GM23338 (cell line): ENCODE measurements at regions not wholly inside any gene's neighbourhood (a gene's known extent, or its start where the extent isn't known, plus 50 kb on each side); places are given as distances from the start of the nearest gene placed in this dataset.

Experiments
- ATAC-seq: fragments of 200-7000 bp; cut with Tn5 transposase; 3 replicates; pipeline ENCODE4 v1.9.1; 2020
- DNase-seq: peaks from one replicate; pipeline ENCODE4 v3.0.0-alpha.2; 2015; ENCODE audit warnings: low spot score
- H2AFZ ChIP-seq: fragments of 200-600 bp; sonication (generic); 2 replicates; pipeline ENCODE4 v1.8.0; 2016; ENCODE audit warnings: antibody characterized with exemption, mild to moderate bottlenecking, moderate library complexity
- H3F3A ChIP-seq: fragments of 200-600 bp; sonication (generic); replicated peaks from 2 replicates; pipeline ENCODE4 v1.8.0; 2017; ENCODE audit warnings: antibody characterized with exemption, mixed run types, low read depth
- H3K27ac ChIP-seq: fragments of 200-600 bp; sonication (generic); 2 replicates; pipeline ENCODE4 v1.6.1; 2016; ENCODE audit warnings: low read depth
- H3K27me3 ChIP-seq: fragments of 200-600 bp; sonication (generic); 2 replicates; pipeline ENCODE4 v1.8.0; 2016; ENCODE audit warnings: mild to moderate bottlenecking, mixed run types, moderate library complexity; ENCODE audit not compliant: insufficient read depth
- H3K36me3 ChIP-seq: fragments of 200-600 bp; sonication (generic); 2 replicates; pipeline ENCODE4 v1.8.0; 2016; ENCODE audit warnings: mild to moderate bottlenecking; ENCODE audit not compliant: insufficient read depth
- H3K4me1 ChIP-seq: fragments of 200-600 bp; sonication (generic); 2 replicates; pipeline ENCODE4 v1.8.0; 2016; ENCODE audit warnings: mild to moderate bottlenecking, moderate library complexity; ENCODE audit not compliant: insufficient read depth
- H3K4me2 ChIP-seq: fragments of 200-600 bp; sonication (generic); 2 replicates; pipeline ENCODE4 v1.7.1; 2017; ENCODE audit warnings: mixed run types
- H3K4me3 ChIP-seq: fragments of 200-600 bp; sonication (generic); 2 replicates; pipeline ENCODE4 v1.6.1; 2016; ENCODE audit warnings: mixed run types
- H3K79me2 ChIP-seq: fragments of 200-600 bp; sonication (generic); replicated peaks from 2 replicates; pipeline ENCODE4 v1.8.0; 2017; ENCODE audit warnings: mild to moderate bottlenecking; ENCODE audit not compliant: insufficient read depth
- H3K9me2 ChIP-seq: fragments of 200-600 bp; sonication (generic); 2 replicates; pipeline ENCODE4 v1.8.0; 2017; ENCODE audit not compliant: insufficient read depth
- H4K20me1 ChIP-seq: fragments of 200-600 bp; sonication (generic); replicated peaks from 2 replicates; pipeline ENCODE4 v1.8.0; 2017; ENCODE audit warnings: mild to moderate bottlenecking; ENCODE audit not compliant: insufficient read depth
- H3K27ac Mint-ChIP-seq: 2 replicates; pipeline ENCODE4 v1.8.0; 2020; ENCODE audit warnings: inconsistent platforms, mild to moderate bottlenecking, moderate library complexity, mixed read lengths
- H3K27me3 Mint-ChIP-seq: 3 replicates; pipeline ENCODE4 v1.8.0; 2022; ENCODE audit warnings: low read depth, mild to moderate bottlenecking, moderate library complexity, mixed read lengths, inconsistent platforms; ENCODE audit not compliant: insufficient read depth, poor library complexity
- H3K36me3 Mint-ChIP-seq: 3 replicates; pipeline ENCODE4 v1.8.0; 2021; ENCODE audit warnings: low read depth, mild to moderate bottlenecking, inconsistent platforms, moderate library complexity, mixed read lengths
- H3K4me1 Mint-ChIP-seq: 3 replicates; pipeline ENCODE4 v1.8.0; 2020; ENCODE audit warnings: mild to moderate bottlenecking, inconsistent platforms, mixed read lengths
- H3K4me3 Mint-ChIP-seq: 3 replicates; pipeline ENCODE4 v1.8.0; 2021; ENCODE audit warnings: moderate library complexity, mild to moderate bottlenecking, inconsistent platforms, mixed read lengths
- H3K9me3 Mint-ChIP-seq: 3 replicates; pipeline ENCODE4 v1.8.0; 2020; ENCODE audit warnings: moderate library complexity, mild to moderate bottlenecking, inconsistent platforms, mixed read lengths
- CREB1 ChIP-seq: fragments of 250-450 bp; sonication (Bioruptor Pico); IDR thresholded peaks from 2 replicates; pipeline ENCODE4 v1.5.0; 2020; ENCODE audit warnings: low read depth, mild to moderate bottlenecking, moderate library complexity
- CTCF ChIP-seq, 2 experiments: fragments of 200-600 bp in 1 of 2; sonication (generic) in 1 of 2; conservative IDR thresholded peaks; 2 replicates each; pipeline versions ENCODE4 v1.5.1 to v1.6.1; 2016 to 2017; ENCODE audit warnings: antibody characterized with exemption in 2 of 2, low read depth in 2 of 2, mild to moderate bottlenecking in 2 of 2, moderate library complexity in 1 of 2
- EZH2 ChIP-seq: fragments of 200-600 bp; sonication (generic); IDR thresholded peaks from one replicate; pipeline ENCODE4 v1.8.0; 2017; ENCODE audit warnings: antibody characterized with exemption, mild to moderate bottlenecking, low read depth; ENCODE audit not compliant: unreplicated experiment
- EZH2phosphoT487 ChIP-seq: fragments of 200-600 bp; sonication (generic); IDR thresholded peaks from one replicate; pipeline ENCODE4 v1.8.1; 2018; ENCODE audit warnings: antibody characterized with exemption; ENCODE audit not compliant: unreplicated experiment
- POLR2AphosphoS5 ChIP-seq: IDR thresholded peaks from 2 replicates; pipeline ENCODE4 v1.6.1; 2016; ENCODE audit warnings: antibody characterized with exemption, low read depth
- REST ChIP-seq: IDR thresholded peaks from one replicate; pipeline ENCODE4 v1.6.1; 2018; ENCODE audit warnings: antibody characterized with exemption; ENCODE audit not compliant: unreplicated experiment
- STAT1 ChIP-seq: IDR thresholded peaks from one replicate; pipeline ENCODE4 v1.6.1; 2016; ENCODE audit warnings: antibody characterized with exemption; ENCODE audit not compliant: unreplicated experiment
- ZNF114 ChIP-seq: fragments of 250-450 bp; sonication (Bioruptor Pico); IDR thresholded peaks from 2 replicates; pipeline ENCODE4 v1.5.0; 2020; ENCODE audit warnings: mild to moderate bottlenecking, moderate library complexity
- ZNF331 ChIP-seq: fragments of 250-450 bp; sonication (Bioruptor Pico); IDR thresholded peaks from 2 replicates; pipeline ENCODE4 v1.5.0; 2020; ENCODE audit warnings: low read depth, mild to moderate bottlenecking, moderate library complexity
- ZNF462 ChIP-seq: fragments of 250-450 bp; sonication (Bioruptor Pico); IDR thresholded peaks from 2 replicates; pipeline ENCODE4 v1.5.0; 2020; ENCODE audit warnings: mild to moderate bottlenecking, moderate library complexity

- TF ChIP-seq ZNF462 (CRISPR knock-in tag) (no peak), EZH2phosphoT487 (no peak), STAT1 (no peak)
These were observed 349.5 kb downstream of the ZIC3 start (continued) for GRCh38 chrX:137915466-137915865.

- peak; percentile 1 for DNase-seq
- H3K27me3 Mint-ChIP-seq, result peaks cover 3% of the 10 kb centered on the region
- Histone ChIP-seq H3K79me2 (no peaks in the 10 kb centered on the region), H3K36me3 (no peaks in the 10 kb centered on the region), H2AFZ (no peak overlapping the region), H3K27me3 (no peaks in the 10 kb centered on the region), H4K20me1 (no peaks in the 10 kb centered on the region), H3F3A (no peaks in the 10 kb centered on the region), H3K4me3 (no peak overlapping the region), H3K4me1 (peaks cover 11% of the 10 kb centered on the region; the same call in 1 of the 2 replicates), H3K9me2 (no peaks in the 10 kb centered on the region), H3K27ac (no peak overlapping the region), H3K4me2 (peak overlapping the region; percentile 55; the same call in 1 of the 2 replicates)
- no peaks in the 10 kb centered on the region for H3K9me3 Mint-ChIP-seq
- H3K4me1 Mint-ChIP-seq, result peaks cover 21% of the 10 kb centered on the region
- no peak overlapping the region for H3K27ac Mint-ChIP-seq
- H3K4me3 Mint-ChIP-seq, result no peak overlapping the region
- peak; percentile 55 for ATAC-seq
- no peaks in the 10 kb centered on the region for H3K36me3 Mint-ChIP-seq
- TF ChIP-seq ZNF114 (CRISPR knock-in tag), result no peak
- TF ChIP-seq CREB1 (CRISPR knock-in tag), result no peak
- no peak for TF ChIP-seq POLR2AphosphoS5
- no peak for TF ChIP-seq ZNF331 (CRISPR knock-in tag)
- TF ChIP-seq CTCF (conservative IDR thresholded peaks at IDR 0.05; ENCODE audit: low read depth in 2 of 2), result no peak
- no peak for TF ChIP-seq EZH2
- TF ChIP-seq STAT1, result no peak
- no peak for TF ChIP-seq REST
These were observed 350.3 kb downstream of the ZIC3 start for GRCh38 chrX:137916090-137916746.
